NCI-H82 treated with DMSO at 0.1 percent for 48 hours (cell line): ENCODE measurements at regions not wholly inside any gene's neighbourhood (a gene's known extent, or its start where the extent isn't known, plus 50 kb on each side); places are given as distances from the start of the nearest gene placed in this dataset.
A peak's percentile ranks its signal among the peaks of the same experiment; 100 is the strongest.

Experiments
- DNase-seq: peaks from one replicate; lab custom pipeline; 2025; ENCODE audit not compliant: unreplicated experiment; lab: John Stamatoyannopoulos, UW

DNA sequence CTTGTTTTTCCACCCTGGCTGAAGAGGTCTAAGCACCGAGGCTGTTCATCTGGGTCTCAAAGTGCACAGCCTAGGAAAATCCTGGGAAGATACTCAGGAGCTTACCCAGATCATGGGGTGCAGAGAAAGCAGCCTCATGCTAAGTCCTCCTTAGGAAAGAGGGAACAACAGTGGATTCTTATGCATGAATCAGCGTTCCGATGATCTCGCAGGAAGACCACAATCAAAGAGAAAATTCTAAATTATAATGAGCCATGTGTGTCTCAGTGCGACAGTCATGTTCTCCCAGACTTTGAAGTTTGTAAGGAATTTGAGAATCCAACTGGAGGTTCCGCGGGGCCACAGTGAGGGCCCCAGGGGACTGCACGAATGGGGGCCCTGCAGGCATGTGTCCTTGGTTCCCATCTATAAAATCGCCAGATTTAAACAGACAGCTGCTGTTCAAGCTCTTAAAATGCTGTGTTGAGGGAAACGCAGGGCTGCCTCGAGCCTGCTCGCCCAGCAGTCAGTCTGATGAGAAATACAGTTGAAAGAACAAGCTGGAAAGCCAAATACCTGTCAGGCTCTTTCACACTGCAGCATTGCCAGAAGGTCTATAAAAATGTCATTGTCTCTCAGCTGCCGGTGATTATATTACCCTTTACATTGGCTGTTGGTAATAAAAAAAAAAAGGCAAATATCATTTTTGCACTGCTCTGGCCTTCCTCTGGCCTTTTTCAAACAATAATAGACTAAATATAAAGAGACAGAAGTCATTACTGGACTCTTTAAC, 152.1 kb downstream of the PMP22 start:
- no peak for DNase-seq

DNA sequence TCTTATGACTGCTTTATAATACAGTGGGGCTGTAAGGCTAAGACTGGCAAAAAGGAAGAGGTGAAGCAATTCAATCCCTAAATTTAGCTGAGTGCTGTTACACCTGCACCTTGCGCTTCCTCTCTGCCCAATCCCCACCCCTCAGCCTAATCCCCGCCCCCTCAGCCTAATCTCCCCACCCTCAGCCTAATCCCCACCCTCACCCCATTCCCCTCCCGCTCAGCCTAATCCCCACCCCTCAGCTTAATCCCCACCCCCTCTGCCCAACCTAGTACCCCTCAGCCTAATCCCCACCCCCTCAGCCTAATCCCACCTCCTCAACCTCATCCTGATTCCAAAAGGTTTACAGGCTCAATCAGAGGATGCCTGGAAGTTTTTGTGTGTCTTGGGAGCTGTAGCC, 155.5 kb downstream of the PMP22 start:
- DNase-seq: peak; percentile 76

DNA sequence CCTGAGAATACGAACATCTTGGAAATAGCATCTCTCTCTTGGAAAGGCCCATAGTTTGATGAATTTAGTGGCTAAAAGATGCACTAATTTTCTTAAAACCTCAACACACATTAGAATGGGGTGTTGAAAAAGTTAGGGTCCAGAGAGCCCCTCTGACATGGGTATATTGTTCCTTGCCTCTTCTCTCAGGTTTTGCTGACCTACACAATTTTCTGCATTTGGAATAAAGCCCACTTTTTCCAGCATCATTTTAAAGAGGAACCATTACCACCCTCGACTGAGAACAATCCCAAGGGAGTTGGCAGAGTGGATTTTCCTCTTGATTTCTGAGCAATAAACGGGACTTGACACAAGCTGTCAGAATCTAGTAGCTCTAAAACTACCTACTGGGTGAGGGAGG, 156.1 kb downstream of the PMP22 start:
- DNase-seq: no peak

DNA sequence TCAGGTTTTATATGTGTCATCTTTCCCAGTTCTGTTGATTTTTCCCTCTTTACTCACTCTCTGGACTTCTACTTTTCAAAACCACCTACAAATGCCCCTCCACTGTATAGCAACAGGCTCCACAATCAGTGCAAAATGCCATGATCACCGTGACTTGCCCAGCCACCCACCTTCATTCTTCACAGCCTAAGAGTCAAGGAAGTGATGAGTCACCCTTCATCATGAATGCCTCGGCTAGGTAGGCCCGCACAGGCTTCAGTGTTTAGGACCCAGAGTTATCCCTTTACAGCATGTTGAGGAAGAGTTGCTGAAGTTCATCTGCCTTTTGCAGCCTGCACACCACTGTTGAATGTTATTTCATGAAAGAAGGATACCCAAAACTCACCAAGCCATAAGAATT, 158.6 kb downstream of the PMP22 start:
- no peak for DNase-seq

DNA sequence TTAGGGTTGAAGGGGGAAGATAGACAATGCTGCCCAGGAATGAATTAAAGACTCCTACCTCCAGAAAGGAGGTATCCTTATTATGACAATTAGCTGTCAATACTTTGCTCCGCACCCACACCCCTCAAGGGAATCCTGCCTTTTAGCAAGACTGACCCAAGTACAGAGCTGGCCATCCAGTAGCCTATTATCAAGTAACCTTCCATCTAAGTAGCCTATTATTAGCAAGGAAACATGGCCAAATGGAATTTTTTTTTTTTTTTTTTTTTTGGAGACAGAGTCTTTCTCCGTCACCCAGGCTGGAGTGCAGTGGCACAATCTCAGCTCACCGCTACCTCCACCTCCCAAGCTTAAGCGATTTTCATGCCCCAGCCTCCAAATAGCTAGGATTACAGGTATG, 161.3 kb downstream of the PMP22 start:
- no peak for DNase-seq

DNA sequence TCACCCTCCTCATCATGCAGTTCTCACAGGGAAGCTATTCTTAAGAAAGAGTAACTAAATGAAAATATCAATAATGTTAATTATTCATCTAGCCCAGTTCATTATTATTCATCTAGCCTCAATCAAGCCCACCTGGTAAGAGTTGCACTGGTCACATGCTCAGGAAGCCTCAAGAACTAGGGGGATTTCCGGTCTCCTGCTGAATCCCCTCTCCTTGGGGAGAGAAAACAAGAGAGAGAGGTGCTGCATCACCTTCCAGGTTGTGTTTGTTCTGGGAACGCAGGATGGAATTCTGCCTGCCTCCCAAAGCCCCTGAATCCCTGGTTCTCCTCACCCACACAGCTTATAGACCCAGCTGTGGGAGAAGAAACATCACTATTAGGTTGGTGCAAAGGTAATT, 164.0 kb downstream of the PMP22 start:
- DNase-seq: no peak

DNA sequence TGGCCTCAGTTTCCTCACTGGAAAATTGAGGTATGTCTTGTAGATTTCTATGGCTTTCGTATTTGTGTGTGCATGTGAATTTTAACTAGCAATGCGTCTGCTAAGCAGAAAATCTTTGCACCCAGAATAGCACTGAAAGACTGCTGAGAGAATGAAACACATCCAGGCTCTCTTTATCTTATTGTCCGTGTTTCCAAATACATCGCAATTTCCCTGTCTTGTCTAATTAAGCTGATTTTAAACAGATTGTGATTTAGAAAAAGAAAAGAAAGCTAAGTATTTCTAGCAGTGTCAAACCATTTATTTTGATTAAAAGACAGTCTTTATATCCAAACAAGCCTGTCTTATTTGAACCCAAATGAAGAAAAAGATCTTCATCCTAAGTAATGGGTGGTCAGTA, 168.6 kb downstream of the PMP22 start:
- DNase-seq: no peak

DNA sequence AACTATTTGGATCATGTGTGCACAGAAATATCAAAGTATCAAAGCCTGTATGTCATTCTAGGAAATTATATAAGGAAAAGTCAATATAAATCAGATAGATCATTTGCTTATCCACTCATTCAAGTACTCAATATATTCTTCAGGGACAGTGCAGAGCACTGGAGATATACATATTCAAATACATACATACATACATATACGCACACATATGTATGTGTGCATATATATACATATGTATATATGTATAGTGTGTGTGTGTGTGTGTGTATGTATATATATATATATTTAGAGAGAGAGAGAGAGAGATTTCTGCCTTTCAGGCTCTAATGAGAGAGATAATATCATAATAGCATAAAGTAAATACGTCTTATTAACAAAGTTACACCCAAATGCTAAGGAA, 169.2 kb downstream of the PMP22 start:
- DNase-seq: no peak

DNA sequence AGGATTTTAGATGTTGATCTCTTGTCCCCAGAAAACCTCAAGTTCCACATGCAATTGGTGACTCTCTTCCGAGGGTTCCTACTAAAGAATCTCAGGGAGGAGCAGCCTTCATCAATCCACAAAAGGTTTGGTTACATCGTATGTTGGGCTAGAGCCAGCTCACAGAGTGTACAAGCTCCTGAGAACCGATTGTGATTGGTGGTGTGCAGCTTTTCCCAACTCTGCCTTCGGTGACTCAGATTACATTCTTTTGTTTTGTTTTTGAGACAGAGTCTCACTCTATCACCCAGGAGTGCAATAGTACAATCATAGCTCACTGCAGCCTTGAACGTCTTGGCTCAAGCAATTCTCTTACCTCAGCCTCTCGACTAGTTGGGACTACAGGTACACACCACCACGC, 172.4 kb downstream of the PMP22 start:
- DNase-seq: no peak

DNA sequence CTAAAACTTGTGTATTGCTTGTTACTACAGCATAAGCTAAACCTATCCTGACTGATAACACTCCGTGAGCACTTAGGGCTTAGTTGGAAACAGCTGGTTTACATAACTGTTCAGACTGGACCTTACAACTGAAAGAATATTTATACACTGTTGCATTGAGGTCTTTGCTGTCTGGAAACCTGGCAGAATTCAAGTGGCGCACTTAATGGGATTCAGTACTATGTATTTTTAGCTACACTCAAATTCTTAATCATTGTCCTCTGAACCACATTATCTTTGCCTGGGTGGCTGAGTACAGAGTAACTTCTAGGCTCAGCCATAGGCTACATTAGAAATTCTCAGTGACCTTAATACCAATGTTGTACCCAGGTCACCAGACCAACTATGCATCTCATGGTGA, 172.9 kb downstream of the PMP22 start:
- DNase-seq: no peak

DNA sequence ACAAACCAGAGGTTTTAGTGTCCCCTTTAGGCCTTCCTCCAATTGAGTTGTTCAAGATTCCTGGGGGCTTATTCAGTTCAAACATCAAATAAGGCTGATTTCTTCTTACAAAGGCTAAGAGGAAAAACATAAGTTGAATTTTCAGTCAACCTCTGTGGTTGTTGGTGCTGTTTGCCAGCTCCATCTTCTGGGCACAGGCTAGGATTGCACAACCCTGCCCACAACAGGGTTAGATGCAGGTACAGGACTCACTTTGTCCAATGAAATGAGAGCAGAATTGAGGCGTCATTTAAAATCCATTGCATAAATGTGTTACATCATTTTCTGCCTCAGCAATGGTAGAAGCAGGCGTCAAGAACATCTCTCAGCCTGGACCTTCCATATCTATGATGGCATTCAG, 173.3 kb downstream of the PMP22 start:
- DNase-seq: no peak

DNA sequence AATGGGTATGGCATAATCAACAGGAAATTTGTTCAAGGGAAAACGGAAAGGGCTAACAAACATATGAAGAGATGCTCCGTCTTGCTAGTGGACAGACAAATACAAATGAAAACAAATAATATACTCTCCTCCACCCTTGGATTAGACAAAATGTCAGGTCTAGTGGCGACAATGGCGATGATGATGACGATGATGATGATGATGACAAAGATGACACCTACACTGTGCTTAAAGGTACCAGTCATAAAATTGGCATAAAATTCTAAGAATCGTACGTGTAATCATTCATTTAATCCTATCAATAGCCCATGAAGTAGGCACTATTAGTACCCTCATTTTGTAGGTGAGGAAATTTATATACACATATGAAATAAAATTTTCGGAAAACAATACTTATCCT, 174.6 kb downstream of the PMP22 start:
- no peak for DNase-seq

DNA sequence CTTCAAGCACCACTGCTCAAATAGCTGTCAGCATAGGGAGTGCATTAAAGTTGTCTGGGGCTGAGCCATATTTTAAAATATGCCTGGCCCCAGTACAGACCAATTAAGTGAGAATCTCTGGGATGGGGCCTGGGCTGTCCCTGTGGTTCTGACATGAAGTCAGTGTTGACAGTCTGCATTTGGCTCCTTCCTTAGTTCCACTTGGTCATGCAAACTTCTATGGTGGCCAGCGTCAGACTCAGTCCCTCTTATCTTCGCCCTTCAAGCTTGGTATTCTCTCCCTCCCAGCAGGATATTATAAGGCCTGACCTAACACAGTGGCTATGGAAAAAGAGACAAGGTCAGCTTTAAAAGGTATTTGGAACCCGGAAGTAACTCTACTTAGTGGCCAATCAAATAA, 177.2 kb downstream of the PMP22 start:
- DNase-seq: no peak

DNA sequence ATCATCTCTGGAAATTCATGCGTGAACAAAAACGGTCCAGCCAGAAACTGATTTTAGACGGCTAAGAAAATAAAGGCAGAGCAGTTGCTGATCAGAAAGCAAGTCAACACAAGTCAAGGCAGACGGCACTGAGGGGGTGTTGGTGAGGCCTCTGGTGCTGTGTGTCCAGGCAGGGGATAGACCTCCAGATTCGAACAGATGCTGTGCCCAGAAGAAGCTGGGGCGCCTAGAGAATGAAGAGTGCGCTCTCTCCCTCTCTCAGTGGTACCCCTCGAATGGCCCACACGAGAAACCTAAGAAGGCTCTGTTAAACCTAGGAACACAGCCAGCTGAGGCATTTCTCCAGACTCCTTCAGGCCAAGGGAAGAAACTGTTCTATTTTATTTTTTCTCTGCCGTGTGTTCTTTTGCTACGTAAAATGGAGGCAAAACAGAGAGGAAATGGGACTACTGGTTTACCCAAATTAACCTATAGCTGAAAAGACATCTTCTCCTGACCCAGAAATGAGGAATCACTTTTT, 178.3 kb downstream of the PMP22 start:
- no peak for DNase-seq

DNA sequence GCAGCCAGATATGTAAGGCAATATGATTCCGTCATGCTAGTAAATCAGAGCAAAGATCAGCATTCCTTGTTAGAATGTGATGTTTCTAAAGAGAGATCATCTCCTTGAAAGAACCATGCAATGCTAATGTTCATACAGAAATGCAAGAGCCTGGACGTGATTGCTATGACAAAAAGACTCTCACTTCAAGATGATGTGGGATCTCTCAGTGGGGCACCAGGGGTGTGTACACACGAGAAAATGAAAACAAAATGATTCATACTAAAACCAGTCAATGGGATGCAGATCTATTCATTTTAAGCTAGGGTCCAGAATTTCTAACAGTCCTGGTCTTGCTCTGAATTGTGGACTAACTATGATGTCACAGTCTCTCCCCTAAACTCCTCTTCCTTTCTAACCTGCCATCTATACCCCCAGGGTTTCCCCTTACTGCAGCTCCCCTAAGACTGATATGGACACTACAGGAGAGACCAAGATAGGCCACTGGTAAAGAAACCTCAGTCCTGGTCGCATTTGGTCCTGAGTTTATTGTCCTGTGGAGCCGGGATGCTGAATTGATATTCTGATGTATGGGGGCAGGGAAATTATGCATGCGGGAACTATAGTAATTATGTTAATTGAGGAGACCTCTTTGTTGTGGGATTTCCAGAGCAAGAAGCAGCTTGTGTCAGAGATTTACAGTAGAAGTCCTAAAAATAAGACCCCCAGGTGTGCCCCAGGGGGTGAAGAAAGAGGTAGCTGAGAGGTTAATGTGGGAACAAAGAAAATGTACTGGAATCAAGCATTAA, 179.0 kb downstream of the PMP22 start:
- DNase-seq: no peak

DNA sequence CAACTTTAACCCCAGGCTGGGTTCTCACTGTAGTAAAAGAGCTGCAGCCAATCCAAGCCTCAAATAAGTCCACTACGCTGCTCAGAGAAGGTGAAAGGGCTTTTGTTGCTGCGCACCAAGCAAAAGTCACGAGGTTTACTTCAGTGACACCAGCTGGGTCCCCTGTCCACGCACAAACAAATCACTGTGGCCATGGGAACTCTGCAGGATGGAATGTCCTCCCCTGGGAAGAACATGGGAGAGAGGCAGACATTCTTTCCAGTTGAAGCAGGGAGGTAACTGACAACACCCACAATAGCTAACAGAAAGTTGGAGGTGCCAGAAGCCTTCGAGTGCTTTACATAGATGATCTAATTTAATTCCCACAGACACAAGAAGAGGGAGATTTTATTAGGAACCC, 181.9 kb downstream of the PMP22 start:
- no peak for DNase-seq

DNA sequence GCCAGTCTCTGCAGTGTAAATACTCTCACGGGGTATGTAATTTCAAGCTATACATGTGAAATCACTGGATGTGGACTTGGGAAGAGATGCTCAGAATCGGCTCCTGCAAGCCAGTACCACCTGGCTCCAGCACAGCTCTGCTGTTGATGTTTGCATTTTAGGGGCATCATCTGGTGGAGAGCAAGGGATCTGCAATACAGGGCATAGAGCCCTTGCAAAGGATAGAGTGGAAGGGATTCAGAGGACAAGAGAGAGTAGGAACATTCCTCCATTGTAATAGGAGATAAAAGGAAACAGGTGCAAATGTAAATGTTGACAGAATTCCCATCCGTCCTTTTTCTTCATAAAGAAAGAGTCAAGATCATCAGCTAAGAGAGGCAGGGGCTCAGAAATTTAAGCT, 184.1 kb downstream of the PMP22 start:
- DNase-seq: no peak

DNA sequence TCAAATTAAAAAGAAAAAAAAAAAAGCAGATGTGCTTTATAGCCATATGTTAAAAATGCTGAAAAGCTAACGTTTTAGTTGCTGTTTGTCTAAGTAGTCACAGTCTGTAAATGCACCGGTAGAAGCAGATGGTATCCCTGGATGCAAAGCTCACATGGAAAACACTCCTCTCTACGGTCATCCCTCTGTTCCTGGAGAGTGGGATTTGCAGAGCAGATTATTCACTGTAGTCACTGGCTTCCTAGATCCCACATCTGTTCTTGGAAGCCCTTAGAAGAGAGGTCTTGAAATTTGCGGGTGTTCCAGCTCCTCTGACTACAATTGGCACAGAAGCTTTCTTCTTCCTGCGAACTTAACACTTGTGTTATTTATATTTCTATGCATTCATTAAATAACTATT, 186.6 kb downstream of the PMP22 start:
- peak; percentile 22 for DNase-seq

DNA sequence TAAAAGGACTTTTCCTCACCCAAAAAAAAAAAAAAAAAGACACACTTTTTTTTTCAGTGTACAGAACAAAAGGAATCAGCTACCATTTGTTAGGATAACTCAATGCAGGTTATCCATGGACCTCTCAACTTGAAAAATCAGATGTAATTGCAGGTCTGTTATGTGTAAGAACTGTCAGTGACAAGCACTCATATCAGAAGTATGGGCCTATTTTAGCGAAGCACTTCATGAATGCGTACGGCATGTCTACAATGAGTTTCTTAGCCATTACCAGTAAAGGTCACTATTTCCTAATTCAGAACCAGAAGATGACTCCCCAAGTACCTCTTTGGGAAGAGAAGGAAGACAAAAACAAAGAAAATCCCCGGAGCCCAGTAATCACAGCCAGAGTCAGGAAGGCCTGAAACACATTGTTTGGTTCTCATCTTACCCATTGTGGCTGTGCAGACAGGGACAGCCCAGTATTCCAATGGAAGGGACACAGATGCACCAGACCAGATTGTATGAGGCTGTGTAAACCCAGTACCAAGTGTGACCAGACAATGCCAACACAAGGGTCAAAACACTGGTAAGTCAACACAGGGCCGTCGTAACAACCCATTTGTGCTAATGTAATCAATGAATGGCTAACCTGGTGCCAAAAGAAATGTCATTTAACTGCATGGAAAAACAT, 188.0 kb downstream of the PMP22 start:
- no peak for DNase-seq

DNA sequence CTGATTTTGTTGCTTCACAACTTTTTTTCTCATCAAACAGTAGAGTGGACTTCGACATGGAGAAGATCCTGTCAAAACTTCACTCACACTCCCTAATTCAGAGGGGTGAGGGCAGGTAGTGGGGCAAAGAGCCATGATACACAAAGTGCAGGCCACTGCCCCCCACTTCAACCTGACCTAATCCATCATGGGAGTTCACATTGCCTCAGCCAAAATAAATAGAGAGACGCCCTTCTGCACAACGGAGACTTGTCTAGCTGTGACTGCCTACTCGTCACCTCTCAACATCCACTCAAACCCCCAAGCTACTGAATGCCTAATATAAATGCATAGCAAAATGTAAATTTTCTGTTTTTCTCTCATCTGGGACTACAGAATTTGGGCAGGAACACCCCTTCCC, 213.2 kb downstream of the PMP22 start:
- no peak for DNase-seq

DNA sequence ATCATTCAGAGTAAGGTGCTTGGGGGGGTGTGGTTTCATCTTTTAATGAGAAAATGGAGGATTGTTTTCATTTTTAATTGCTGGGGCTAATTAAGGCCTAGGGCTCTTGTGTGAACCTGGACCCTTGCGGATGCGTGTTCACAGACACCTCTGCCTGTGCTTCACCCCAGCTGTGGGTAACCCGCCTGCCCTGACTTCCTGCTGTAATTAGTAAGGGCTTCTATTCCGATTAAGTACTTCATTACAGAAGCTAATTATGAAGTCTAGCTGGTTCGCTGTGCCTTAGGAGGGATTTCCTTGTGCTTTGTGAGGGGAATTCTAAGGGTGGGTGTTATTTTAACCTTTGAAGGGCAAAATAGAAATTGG, 215.3 kb downstream of the PMP22 start:
- no peak for DNase-seq
